ENCODE measurements at regions not wholly inside any gene's neighbourhood (a gene's known extent, or its start where the extent isn't known, plus 50 kb on each side); places are given as distances from the start of the nearest gene placed in this dataset.

DNA sequence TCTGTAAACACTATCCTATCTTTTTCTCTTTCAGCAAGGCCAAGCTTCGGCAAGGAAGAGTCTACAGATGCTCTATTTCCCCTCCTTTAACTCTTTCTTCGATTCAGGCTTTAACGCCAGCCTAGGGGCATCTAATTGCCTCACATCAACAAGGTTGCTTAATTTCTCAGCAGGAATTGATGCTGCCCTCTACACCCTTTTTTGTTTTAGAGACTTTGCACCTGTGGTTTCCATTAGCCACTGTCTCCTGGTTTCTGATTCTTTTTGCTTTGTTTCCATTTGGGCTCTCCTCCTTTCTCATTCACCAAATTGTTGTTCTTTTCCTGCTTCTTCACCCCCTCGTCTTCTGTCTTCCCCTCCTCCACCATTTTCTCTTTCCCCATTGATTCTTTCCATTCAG lies 202.4 kb upstream of the HMCN1 start:
- H3K9ac ChIP-seq = no peak overlapping the region
- ChIA-PET POLR2A (no interaction called here), CTCF (no interaction called here)
- no peaks in the 10 kb centered on the region for H4K20me1 ChIP-seq (ENCODE audit: insufficient read depth)
- no peaks in the 10 kb centered on the region for H3K27me3 ChIP-seq (ENCODE audit: insufficient read depth)
- TF ChIP-seq EZH2phosphoT487 (IDR thresholded peaks at IDR 0.05; ENCODE audit: borderline replicate concordance, low read depth) (no peak), TEAD4 (IDR thresholded peaks at IDR 0.05; ENCODE audit: borderline replicate concordance, insufficient read depth) (no peak), FOXM1 (IDR thresholded peaks at IDR 0.05; ENCODE audit: low read depth) (no peak), RAD21 (IDR thresholded peaks at IDR 0.05; ENCODE audit: low read length) (no peak), MEF2A (IDR thresholded peaks at IDR 0.05; ENCODE audit: borderline replicate concordance, low read depth) (no peak), SIN3A (IDR thresholded peaks at IDR 0.05; ENCODE audit: borderline replicate concordance, low read depth, low read length) (no peak), GATA2 (CRISPR knock-in tag; IDR thresholded peaks at IDR 0.05) (no peak), POLR2AphosphoS5 (IDR thresholded peaks at IDR 0.05; ENCODE audit: low read depth, low read length) (no peak), RFX5 (IDR thresholded peaks at IDR 0.05; ENCODE audit: low read length) (no peak), TCF12 (IDR thresholded peaks at IDR 0.05) (no peak), FOXJ3 (CRISPR knock-in tag; IDR thresholded peaks at IDR 0.05) (no peak), EP300 (IDR thresholded peaks at IDR 0.05; ENCODE audit: borderline replicate concordance in 1 of 2, low read depth in 1 of 2, low read length in 1 of 2) (no peak)
- TF ChIP-seq, protein P1, sequence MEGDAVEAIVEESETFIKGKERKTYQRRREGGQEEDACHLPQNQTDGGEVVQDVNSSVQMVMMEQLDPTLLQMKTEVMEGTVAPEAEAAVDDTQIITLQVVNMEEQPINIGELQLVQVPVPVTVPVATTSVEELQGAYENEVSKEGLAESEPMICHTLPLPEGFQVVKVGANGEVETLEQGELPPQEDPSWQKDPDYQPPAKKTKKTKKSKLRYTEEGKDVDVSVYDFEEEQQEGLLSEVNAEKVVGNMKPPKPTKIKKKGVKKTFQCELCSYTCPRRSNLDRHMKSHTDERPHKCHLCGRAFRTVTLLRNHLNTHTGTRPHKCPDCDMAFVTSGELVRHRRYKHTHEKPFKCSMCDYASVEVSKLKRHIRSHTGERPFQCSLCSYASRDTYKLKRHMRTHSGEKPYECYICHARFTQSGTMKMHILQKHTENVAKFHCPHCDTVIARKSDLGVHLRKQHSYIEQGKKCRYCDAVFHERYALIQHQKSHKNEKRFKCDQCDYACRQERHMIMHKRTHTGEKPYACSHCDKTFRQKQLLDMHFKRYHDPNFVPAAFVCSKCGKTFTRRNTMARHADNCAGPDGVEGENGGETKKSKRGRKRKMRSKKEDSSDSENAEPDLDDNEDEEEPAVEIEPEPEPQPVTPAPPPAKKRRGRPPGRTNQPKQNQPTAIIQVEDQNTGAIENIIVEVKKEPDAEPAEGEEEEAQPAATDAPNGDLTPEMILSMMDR (IDR thresholded peaks at IDR 0.05) = no peak
- TF ChIP-seq, protein P2, sequence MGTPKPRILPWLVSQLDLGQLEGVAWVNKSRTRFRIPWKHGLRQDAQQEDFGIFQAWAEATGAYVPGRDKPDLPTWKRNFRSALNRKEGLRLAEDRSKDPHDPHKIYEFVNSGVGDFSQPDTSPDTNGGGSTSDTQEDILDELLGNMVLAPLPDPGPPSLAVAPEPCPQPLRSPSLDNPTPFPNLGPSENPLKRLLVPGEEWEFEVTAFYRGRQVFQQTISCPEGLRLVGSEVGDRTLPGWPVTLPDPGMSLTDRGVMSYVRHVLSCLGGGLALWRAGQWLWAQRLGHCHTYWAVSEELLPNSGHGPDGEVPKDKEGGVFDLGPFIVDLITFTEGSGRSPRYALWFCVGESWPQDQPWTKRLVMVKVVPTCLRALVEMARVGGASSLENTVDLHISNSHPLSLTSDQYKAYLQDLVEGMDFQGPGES (IDR thresholded peaks at IDR 0.05; ENCODE audit: low read depth, low read length) = no peak
- TF ChIP-seq, protein P3, sequence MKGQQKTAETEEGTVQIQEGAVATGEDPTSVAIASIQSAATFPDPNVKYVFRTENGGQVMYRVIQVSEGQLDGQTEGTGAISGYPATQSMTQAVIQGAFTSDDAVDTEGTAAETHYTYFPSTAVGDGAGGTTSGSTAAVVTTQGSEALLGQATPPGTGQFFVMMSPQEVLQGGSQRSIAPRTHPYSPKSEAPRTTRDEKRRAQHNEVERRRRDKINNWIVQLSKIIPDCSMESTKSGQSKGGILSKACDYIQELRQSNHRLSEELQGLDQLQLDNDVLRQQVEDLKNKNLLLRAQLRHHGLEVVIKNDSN (IDR thresholded peaks at IDR 0.05; ENCODE audit: borderline replicate concordance, low read depth) = no peak
- TF ChIP-seq, protein P4, sequence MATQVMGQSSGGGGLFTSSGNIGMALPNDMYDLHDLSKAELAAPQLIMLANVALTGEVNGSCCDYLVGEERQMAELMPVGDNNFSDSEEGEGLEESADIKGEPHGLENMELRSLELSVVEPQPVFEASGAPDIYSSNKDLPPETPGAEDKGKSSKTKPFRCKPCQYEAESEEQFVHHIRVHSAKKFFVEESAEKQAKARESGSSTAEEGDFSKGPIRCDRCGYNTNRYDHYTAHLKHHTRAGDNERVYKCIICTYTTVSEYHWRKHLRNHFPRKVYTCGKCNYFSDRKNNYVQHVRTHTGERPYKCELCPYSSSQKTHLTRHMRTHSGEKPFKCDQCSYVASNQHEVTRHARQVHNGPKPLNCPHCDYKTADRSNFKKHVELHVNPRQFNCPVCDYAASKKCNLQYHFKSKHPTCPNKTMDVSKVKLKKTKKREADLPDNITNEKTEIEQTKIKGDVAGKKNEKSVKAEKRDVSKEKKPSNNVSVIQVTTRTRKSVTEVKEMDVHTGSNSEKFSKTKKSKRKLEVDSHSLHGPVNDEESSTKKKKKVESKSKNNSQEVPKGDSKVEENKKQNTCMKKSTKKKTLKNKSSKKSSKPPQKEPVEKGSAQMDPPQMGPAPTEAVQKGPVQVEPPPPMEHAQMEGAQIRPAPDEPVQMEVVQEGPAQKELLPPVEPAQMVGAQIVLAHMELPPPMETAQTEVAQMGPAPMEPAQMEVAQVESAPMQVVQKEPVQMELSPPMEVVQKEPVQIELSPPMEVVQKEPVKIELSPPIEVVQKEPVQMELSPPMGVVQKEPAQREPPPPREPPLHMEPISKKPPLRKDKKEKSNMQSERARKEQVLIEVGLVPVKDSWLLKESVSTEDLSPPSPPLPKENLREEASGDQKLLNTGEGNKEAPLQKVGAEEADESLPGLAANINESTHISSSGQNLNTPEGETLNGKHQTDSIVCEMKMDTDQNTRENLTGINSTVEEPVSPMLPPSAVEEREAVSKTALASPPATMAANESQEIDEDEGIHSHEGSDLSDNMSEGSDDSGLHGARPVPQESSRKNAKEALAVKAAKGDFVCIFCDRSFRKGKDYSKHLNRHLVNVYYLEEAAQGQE (IDR thresholded peaks at IDR 0.05; ENCODE audit: low read depth, low read length) = no peak
- no peaks in the 10 kb centered on the region for H3K36me3 ChIP-seq (replicated peaks in 1 of 2; ENCODE audit: control insufficient read depth in 1 of 2, insufficient read depth in 2 of 2, low read length in 1 of 2)
- no peak for DNase-seq
- H3K4me3 ChIP-seq (ENCODE audit: low read depth in 2 of 2, low read length in 1 of 2) = no peak overlapping the region
- no peaks in the 10 kb centered on the region for H3K79me2 ChIP-seq (ENCODE audit: insufficient read depth)
- H3K9me3 ChIP-seq = no peaks in the 10 kb centered on the region
- H3F3A ChIP-seq (replicated peaks; ENCODE audit: insufficient read depth) = no peaks in the 10 kb centered on the region
- H2AFZ ChIP-seq (ENCODE audit: low read depth) = no peak overlapping the region
- no peaks in the 10 kb centered on the region; a peak in 2 of 4 replicates for H3K4me1 ChIP-seq (ENCODE audit: control insufficient read depth in 1 of 2, insufficient read depth in 2 of 2, low read depth in 1 of 2, low read length in 1 of 2)
- H3K4me2 ChIP-seq = no peak overlapping the region
- WGBS (ENCODE audit: low lambda C conversion rate) = 45% methylated on average over 4 of the region's 4 CpGs
- no peaks in the 10 kb centered on the region for H3K9me2 ChIP-seq
- no peak overlapping the region for H3K27ac ChIP-seq (ENCODE audit: low read depth in 2 of 2, low read length in 1 of 2)
